Choroid plexus epithelial cell (primary cell): ENCODE measurements at regions not wholly inside any gene's neighbourhood (a gene's known extent, or its start where the extent isn't known, plus 50 kb on each side); places are given as distances from the start of the nearest gene placed in this dataset.

ENCODE experiments used
- DNase-seq: peaks from one replicate; pipeline ENCODE4 v3.0.0-alpha.2; 2010; ENCODE audit warnings: low read depth
- H3K4me3 ChIP-seq: 2 replicates; pipeline ENCODE4 v1.5.1; 2011; ENCODE audit warnings: low read depth, mild to moderate bottlenecking, control low read depth, low read length, moderate library complexity
- CTCF ChIP-seq: conservative IDR thresholded peaks from 2 replicates; pipeline ENCODE4 v1.5.1; 2011; ENCODE audit warnings: low read depth, mild to moderate bottlenecking, control low read depth, inconsistent platforms, low read length, moderate library complexity

- TF ChIP-seq CTCF, result no peak
- DNase-seq, result peak; percentile 35
These were observed 279.6 kb upstream of the TMEM132C start for GRCh38 chr12:127987199-127987901.

GRCh38 chr12:127991485-127991884 is 275.5 kb upstream of the TMEM132C start:
- TF ChIP-seq CTCF, result no peak
- no peak for DNase-seq
- no peak overlapping the region for H3K4me3 ChIP-seq

More at GRCh38 chr12:127987199-127987901, 279.6 kb upstream of the TMEM132C start:
- H3K4me3 ChIP-seq, result no peak overlapping the region

GRCh38 chr12:127998988-127999387 is 268.0 kb upstream of the TMEM132C start:
- no peak for DNase-seq
- no peak for TF ChIP-seq CTCF
- no peak overlapping the region for H3K4me3 ChIP-seq

GRCh38 chr12:128004383-128004938 is 262.5 kb upstream of the TMEM132C start:
- no peak for TF ChIP-seq CTCF
- no peak for DNase-seq
- no peak overlapping the region for H3K4me3 ChIP-seq

- TF ChIP-seq CTCF, result no peak
- DNase-seq, result no peak
- no peak overlapping the region for H3K4me3 ChIP-seq
These were observed 259.7 kb upstream of the TMEM132C start for GRCh38 chr12:128007250-128007649.

- DNase-seq, result peak; percentile 29
- no peak overlapping the region for H3K4me3 ChIP-seq
- no peak for TF ChIP-seq CTCF
These were observed 258.6 kb upstream of the TMEM132C start for GRCh38 chr12:128008341-128008740.

- no peak for TF ChIP-seq CTCF
- H3K4me3 ChIP-seq, result no peak overlapping the region
- no peak for DNase-seq
These were observed 257.9 kb upstream of the TMEM132C start for GRCh38 chr12:128009108-128009507.
